H1 (cell line): ENCODE measurements at regions not wholly inside any gene's neighbourhood (a gene's known extent, or its start where the extent isn't known, plus 50 kb on each side); places are given as distances from the start of the nearest gene placed in this dataset.

Experiments
- CTCF ChIA-PET: fragments of 300-600 bp; sonication (Branson Sonifier 250); formaldehyde crosslinking; loops from one replicate; lab custom pipeline; 2021; ENCODE audit not compliant: partially characterized antibody; lab: Charles Lee
- POLR2A ChIA-PET: fragments of 300-600 bp; sonication (Branson Sonifier 250); formaldehyde crosslinking; loops from one replicate; lab custom pipeline; 2021; ENCODE audit warnings: inconsistent platforms; ENCODE audit not compliant: partially characterized antibody; lab: Charles Lee
- DNase-seq, 2 experiments: peaks; one replicate each; pipeline versions ENCODE4 v3.0.0 to v3.0.0-alpha.2; 2010 to 2022; ENCODE audit warnings: low spot score in 2 of 2, low read depth in 1 of 2, mixed read lengths in 1 of 2
- FAIRE-seq: peaks from 2 replicates; lab custom pipeline; 2011; peaks lifted over from hg19 to GRCh38; lab: Jason Lieb, UNC
- H2AFZ ChIP-seq: 2 replicates; pipeline ENCODE4 v1.8.1; 2012; ENCODE audit warnings: low read length, inconsistent platforms
- H2AK5ac ChIP-seq: 2 replicates; pipeline ENCODE4 v1.6.1; 2013; ENCODE audit warnings: low read depth, low read length
- H2BK120ac ChIP-seq: replicated peaks from 2 replicates; pipeline ENCODE3; 2013; ENCODE audit warnings: low read depth, low read length, inconsistent platforms
- H2BK12ac ChIP-seq: 2 replicates; pipeline ENCODE4 v1.6.1; 2013; ENCODE audit warnings: low read depth, low read length
- H2BK15ac ChIP-seq: 2 replicates; pipeline ENCODE4 v1.6.1; 2013; ENCODE audit warnings: low read length
- H2BK20ac ChIP-seq: 2 replicates; pipeline ENCODE4 v1.6.1; 2013; ENCODE audit warnings: low read length
- H2BK5ac ChIP-seq: 2 replicates; pipeline ENCODE4 v1.6.1; 2013; ENCODE audit warnings: low read depth, low read length
- H3K14ac ChIP-seq: 2 replicates; pipeline ENCODE4 v1.6.1; 2013; ENCODE audit warnings: inconsistent platforms; ENCODE audit not compliant: insufficient read length
- H3K18ac ChIP-seq: 2 replicates; pipeline ENCODE4 v1.6.1; 2013; ENCODE audit warnings: low read length; ENCODE audit errors: extremely low read depth
- H3K23ac ChIP-seq: 2 replicates; pipeline ENCODE4 v1.6.1; 2013; ENCODE audit warnings: inconsistent platforms; ENCODE audit not compliant: insufficient read length
- H3K23me2 ChIP-seq: 2 replicates; pipeline ENCODE4 v1.6.1; 2013; ENCODE audit warnings: low read depth, low read length
- H3K27ac ChIP-seq: 2 replicates; pipeline ENCODE4 v1.6.1; 2011; ENCODE audit warnings: low read depth, low read length, inconsistent platforms
- H3K27me3 ChIP-seq, 4 experiments: replicated peaks in 1 of 4; 1 replicate in 1 of 4; 2 replicates in 3 of 4; pipeline versions ENCODE4 v1.6.1 to v1.8.1; 2011 to 2013; ENCODE audit warnings: low read length in 3 of 4, mild to moderate bottlenecking in 3 of 4, inconsistent platforms in 2 of 4, mixed read lengths in 2 of 4, moderate library complexity in 1 of 4; ENCODE audit not compliant: control insufficient read depth in 3 of 4, insufficient read depth in 3 of 4; ENCODE audit errors: extremely low read depth in 1 of 4
- H3K36me3 ChIP-seq, 4 experiments: 2 replicates each; pipeline versions ENCODE4 v1.6.1 to v1.8.1; 2011 to 2013; ENCODE audit warnings: mild to moderate bottlenecking in 4 of 4, low read length in 3 of 4, moderate library complexity in 2 of 4, control low read depth in 1 of 4, inconsistent platforms in 1 of 4; ENCODE audit not compliant: insufficient read depth in 4 of 4, control insufficient read depth in 2 of 4
- H3K4ac ChIP-seq: replicated peaks from 2 replicates; pipeline ENCODE3; 2013; ENCODE audit warnings: low read length, low read depth, mixed read lengths, inconsistent platforms; ENCODE audit not compliant: insufficient read length
- H3K4me1 ChIP-seq, 4 experiments: replicated peaks in 1 of 4; 1 replicate in 1 of 4; 2 replicates in 3 of 4; pipeline versions ENCODE4 v1.6.1 to v1.8.1; 2011 to 2013; ENCODE audit warnings: low read length in 3 of 4, inconsistent platforms in 2 of 4, mixed read lengths in 1 of 4; ENCODE audit not compliant: insufficient read depth in 4 of 4, control insufficient read depth in 3 of 4
- H3K4me2 ChIP-seq, 2 experiments: 2 replicates each; pipeline versions ENCODE4 v1.6.1 to v1.8.1; 2011 to 2013; ENCODE audit warnings: low read depth in 2 of 2, low read length in 2 of 2, control low read depth in 1 of 2, inconsistent platforms in 1 of 2, mild to moderate bottlenecking in 1 of 2; ENCODE audit not compliant: insufficient read depth in 1 of 2
- H3K4me3 ChIP-seq, 4 experiments: fragments of 200-600, 300-600 bp in 1 of 4; sonication (generic), shearing (Covaris generic), sonication (Bioruptor Twin) in 1 of 4; 2 replicates each; pipeline versions ENCODE4 v1.5.1 to v1.8.1; 2011 to 2016; ENCODE audit warnings: low read length in 4 of 4, low read depth in 3 of 4, control low read depth in 2 of 4, inconsistent platforms in 2 of 4, mild to moderate bottlenecking in 2 of 4, mixed read lengths in 1 of 4, moderate library complexity in 1 of 4; ENCODE audit not compliant: insufficient read depth in 2 of 4; ENCODE audit errors: extremely low read depth in 1 of 4
- H3K56ac ChIP-seq: replicated peaks from 2 replicates; pipeline ENCODE3; 2013; ENCODE audit warnings: low read depth, mild to moderate bottlenecking, mixed read lengths, low read length, inconsistent platforms; ENCODE audit not compliant: insufficient read length
- H3K79me1 ChIP-seq: 2 replicates; pipeline ENCODE4 v1.6.1; 2013; ENCODE audit warnings: low read depth, low read length, control low read depth
- H3K79me2 ChIP-seq, 2 experiments: 2 replicates each; pipeline versions ENCODE4 v1.6.1 to v1.8.1; 2012 to 2013; ENCODE audit warnings: low read length in 2 of 2, mild to moderate bottlenecking in 2 of 2, inconsistent platforms in 1 of 2; ENCODE audit not compliant: insufficient read depth in 2 of 2, control insufficient read depth in 1 of 2
- H3K9ac ChIP-seq, 4 experiments: replicated peaks in 1 of 4; 1 replicate in 1 of 4; 2 replicates in 3 of 4; pipeline versions ENCODE4 v1.6.1 to v1.8.1; 2011 to 2013; ENCODE audit warnings: low read depth in 3 of 4, low read length in 3 of 4, control low read depth in 2 of 4, mild to moderate bottlenecking in 2 of 4, moderate library complexity in 2 of 4, inconsistent platforms in 1 of 4; ENCODE audit errors: extremely low read depth in 1 of 4
- H3K9me3 ChIP-seq, 2 experiments: 2 replicates each; pipeline versions ENCODE4 v1.6.1 to v1.8.1; 2012 to 2013; ENCODE audit warnings: mild to moderate bottlenecking in 2 of 2, moderate library complexity in 2 of 2, control low read depth in 1 of 2, inconsistent platforms in 1 of 2, low read depth in 1 of 2, low read length in 1 of 2, mixed read lengths in 1 of 2; ENCODE audit not compliant: insufficient read depth in 2 of 2
- H4K20me1 ChIP-seq, 2 experiments: replicated peaks in 1 of 2; 2 replicates each; pipeline versions ENCODE3 to v1.8.1; 2011 to 2013; ENCODE audit warnings: inconsistent platforms in 2 of 2, low read length in 2 of 2, mild to moderate bottlenecking in 1 of 2; ENCODE audit not compliant: insufficient read depth in 2 of 2, control insufficient read depth in 1 of 2
- H4K5ac ChIP-seq: 2 replicates; pipeline ENCODE4 v1.6.1; 2013; ENCODE audit warnings: low read length, low read depth, mixed read lengths, inconsistent platforms; ENCODE audit not compliant: insufficient read length
- H4K8ac ChIP-seq: 2 replicates; pipeline ENCODE4 v1.8.0; 2013; ENCODE audit warnings: mild to moderate bottlenecking, moderate library complexity, low read length, inconsistent platforms; ENCODE audit not compliant: insufficient read depth; ENCODE audit errors: extremely low read depth
- H4K91ac ChIP-seq: replicated peaks from 2 replicates; pipeline ENCODE3; 2013; ENCODE audit warnings: low read length, mixed read lengths, inconsistent platforms; ENCODE audit not compliant: insufficient read length
- CBX8 ChIP-seq: fragments of 300-800, 300-1000 bp; sonication (generic); IDR thresholded peaks from 2 replicates; pipeline ENCODE4 v1.7.1; 2016; ENCODE audit warnings: low read depth, low read length, borderline replicate concordance
- CHD2 ChIP-seq: IDR thresholded peaks from 2 replicates; pipeline ENCODE4 v1.6.1; 2012; ENCODE audit warnings: low read length, improper control_type of control experiment
- CTCF ChIP-seq, 3 experiments: IDR thresholded peaks; 1 replicate in 2 of 3; 2 replicates in 1 of 3; pipeline versions ENCODE4 v1.5.1 to v1.6.1; 2011; ENCODE audit warnings: low read length in 3 of 3, mild to moderate bottlenecking in 3 of 3, inconsistent platforms in 2 of 3, low read depth in 1 of 3, moderate library complexity in 1 of 3; ENCODE audit not compliant: insufficient read depth in 1 of 3; ENCODE audit errors: control extremely low read depth in 1 of 3
- E2F6 ChIP-seq: IDR thresholded peaks from 2 replicates; pipeline ENCODE4 v1.6.1; 2012; ENCODE audit warnings: inconsistent platforms
- MAFK ChIP-seq: IDR thresholded peaks from 2 replicates; pipeline ENCODE4 v1.6.1; 2012; ENCODE audit warnings: low read depth, mild to moderate bottlenecking, improper control_type of control experiment, low read length
- TAF1 ChIP-seq: IDR thresholded peaks from 2 replicates; pipeline ENCODE4 v1.6.1; 2011; ENCODE audit warnings: mild to moderate bottlenecking, low read depth, low read length
- USF2 ChIP-seq: IDR thresholded peaks from 2 replicates; pipeline ENCODE4 v1.6.1; 2011; ENCODE audit warnings: low read length, improper control_type of control experiment
- WGBS, 2 experiments: shearing (Covaris generic) in 1 of 2; methylation state at CpG; one replicate each; pipeline versions ENCODE4 v1.1.6 to v1.1.7; 2013 to 2015; ENCODE audit warnings: low lambda C conversion rate in 2 of 2, mixed read lengths in 2 of 2, inconsistent platforms in 1 of 2, low coverage in 1 of 2, missing lambda C conversion rate in 1 of 2; ENCODE audit not compliant: insufficient replicate concordance in 2 of 2, insufficient coverage in 1 of 2, insufficient read length in 1 of 2; ENCODE audit errors: extremely low coverage in 1 of 2, missing lambda C conversion rate in 1 of 2; 5-methylcytosine and 5-hydroxymethylcytosine counted together

DNA sequence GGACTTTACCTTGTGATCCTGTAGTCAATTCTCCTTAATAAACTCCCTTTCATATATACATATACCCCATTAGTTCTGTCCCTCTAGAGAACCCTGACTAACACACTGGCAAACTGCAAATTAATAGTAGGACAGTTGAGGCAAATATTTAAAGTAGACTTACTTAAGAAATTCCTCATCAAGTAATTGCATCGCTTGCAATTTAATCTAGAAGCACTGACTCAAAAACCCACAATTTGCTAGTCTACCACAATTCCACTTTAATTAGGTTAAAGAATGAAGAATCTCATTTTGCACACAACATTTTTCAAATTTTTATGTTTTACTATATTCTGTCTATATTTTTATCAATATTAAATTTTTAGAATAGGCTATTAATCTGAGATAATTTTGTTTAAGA lies 188.1 kb downstream of the PLOD2 start:
- no peak overlapping the region for H3K18ac ChIP-seq
- H3K4me2 ChIP-seq: no peak overlapping the region
- 100% methylated on average over 1 of the region's 1 CpG; no CpG with 5 or more reads in 1 of the 2 experiments for WGBS, 2 experiments
- H3K9me3 ChIP-seq: no peaks in the 10 kb centered on the region
- no peaks in the 10 kb centered on the region for H3K4me1 ChIP-seq
- no peak overlapping the region for H3K4ac ChIP-seq
- no peak overlapping the region for H3K9ac ChIP-seq
- no peaks in the 10 kb centered on the region for H3K36me3 ChIP-seq
- no peak overlapping the region for H2BK120ac ChIP-seq
- no peak for FAIRE-seq
- no peaks in the 10 kb centered on the region for H3K79me2 ChIP-seq
- H3K27ac ChIP-seq: no peak overlapping the region
- no peak overlapping the region for H2BK5ac ChIP-seq
- no peak overlapping the region for H2AFZ ChIP-seq
- no peak overlapping the region for H2BK12ac ChIP-seq
- no peak overlapping the region for H4K8ac ChIP-seq
- H2BK15ac ChIP-seq: no peak overlapping the region
- H4K5ac ChIP-seq: no peak overlapping the region
- H3K14ac ChIP-seq: no peak overlapping the region
- no peak overlapping the region for H3K56ac ChIP-seq
- H3K4me3 ChIP-seq: no peak overlapping the region
- H2BK20ac ChIP-seq: no peak overlapping the region
- TF ChIP-seq CBX8 (no peak), TAF1 (no peak), USF2 (no peak), CHD2 (no peak), CTCF (IDR thresholded peaks at IDR 0.05; ENCODE audit: control extremely low read depth in 1 of 3, insufficient read depth in 1 of 3, low read depth in 1 of 3, low read length in 3 of 3) (no peak), MAFK (no peak), E2F6 (no peak)
- DNase-seq: no peak
- no peak overlapping the region for H3K23ac ChIP-seq
- no peak overlapping the region for H4K91ac ChIP-seq
- no peaks in the 10 kb centered on the region for H3K79me1 ChIP-seq
- CTCF ChIA-PET: no interaction called here
- no peaks in the 10 kb centered on the region for H3K23me2 ChIP-seq
- H2AK5ac ChIP-seq: no peak overlapping the region
- POLR2A ChIA-PET: no interaction called here
- no peaks in the 10 kb centered on the region for H4K20me1 ChIP-seq
- H3K27me3 ChIP-seq: no peaks in the 10 kb centered on the region
